Endothelial cell of umbilical vein (primary cell): ENCODE measurements at regions not wholly inside any gene's neighbourhood (a gene's known extent, or its start where the extent isn't known, plus 50 kb on each side); places are given as distances from the start of the nearest gene placed in this dataset.

Experiments
- BruUV-seq: library from RNA; stranded (reverse); fragments of 400-500 nt; replicated peaks from 2 replicates; lab custom pipeline; 2021; lab: Mats Ljungman, UMichigan
- CTCF ChIA-PET: fragments of 300-600, 350-600 bp; sonication (Branson Sonifier 250); formaldehyde crosslinking; loops from one replicate; lab custom pipeline; 2021; ENCODE audit warnings: antibody characterized with exemption, inconsistent platforms; lab: Charles Lee
- POLR2A ChIA-PET: fragments of 300-600, 350-600 bp; sonication (Branson Sonifier 250); formaldehyde crosslinking; loops from one replicate; lab custom pipeline; 2021; ENCODE audit warnings: antibody characterized with exemption, inconsistent platforms; lab: Charles Lee
- DNase-seq: peaks from one replicate; pipeline ENCODE4 v3.0.0-alpha.2; 2011; ENCODE audit warnings: low read depth, low spot score
- FAIRE-seq: peaks from 2 replicates; lab custom pipeline; 2011; peaks lifted over from hg19 to GRCh38; lab: Jason Lieb, UNC
- H2AFZ ChIP-seq: 2 replicates; pipeline ENCODE4 v1.6.0; 2012; ENCODE audit warnings: low read depth, low read length, control low read depth, inconsistent platforms
- H3K27ac ChIP-seq: 2 replicates; pipeline ENCODE4 v1.5.1; 2011; ENCODE audit warnings: low read depth, mild to moderate bottlenecking, control low read depth, low read length, moderate library complexity; ENCODE audit not compliant: insufficient read depth
- H3K27me3 ChIP-seq, 2 experiments: 2 replicates each; pipeline versions ENCODE4 v1.6.0 to v1.6.1; 2011; ENCODE audit warnings: low read length in 2 of 2, mixed read lengths in 1 of 2; ENCODE audit not compliant: control insufficient read depth in 2 of 2, insufficient read depth in 2 of 2
- H3K36me3 ChIP-seq, 2 experiments: 2 replicates in 1 of 2; 3 replicates in 1 of 2; pipeline ENCODE4 v1.5.1; 2011; ENCODE audit warnings: low read length in 2 of 2, mild to moderate bottlenecking in 1 of 2, moderate library complexity in 1 of 2; ENCODE audit not compliant: control insufficient read depth in 2 of 2, insufficient read depth in 2 of 2; ENCODE audit errors: extremely low read depth in 1 of 2
- H3K4me1 ChIP-seq: 3 replicates; pipeline ENCODE4 v1.5.1; 2011; ENCODE audit warnings: mild to moderate bottlenecking, low read length; ENCODE audit not compliant: control insufficient read depth, insufficient read depth; ENCODE audit errors: extremely low read depth
- H3K4me2 ChIP-seq: 2 replicates; pipeline ENCODE4 v1.6.1; 2011; ENCODE audit warnings: low read length, control low read depth, mixed read lengths; ENCODE audit not compliant: insufficient read depth
- H3K4me3 ChIP-seq, 3 experiments: fragments of 200-600 bp in 1 of 3; sonication (generic), shearing (Covaris generic) in 1 of 3; replicated peaks in 1 of 3; 2 replicates each; pipeline ENCODE4 v1.5.1; 2011 to 2016; ENCODE audit warnings: control low read depth in 3 of 3, low read length in 3 of 3, mild to moderate bottlenecking in 2 of 3, inconsistent platforms in 1 of 3, low read depth in 1 of 3, moderate library complexity in 1 of 3; ENCODE audit not compliant: insufficient read depth in 1 of 3
- H3K79me2 ChIP-seq: 2 replicates; pipeline ENCODE4 v1.6.0; 2012; ENCODE audit warnings: low read length, inconsistent platforms; ENCODE audit not compliant: control insufficient read depth, insufficient read depth
- H3K9ac ChIP-seq: replicated peaks from 2 replicates; pipeline ENCODE3; 2011; ENCODE audit warnings: low read length, control low read depth; ENCODE audit not compliant: insufficient read depth; ENCODE audit errors: extremely low read depth
- H3K9me1 ChIP-seq: replicated peaks from 3 replicates; pipeline ENCODE4 v1.6.0; 2011; ENCODE audit warnings: mild to moderate bottlenecking, low read length; ENCODE audit not compliant: control insufficient read depth, insufficient read depth; ENCODE audit errors: extremely low read depth
- H3K9me3 ChIP-seq: replicated peaks from 2 replicates; pipeline ENCODE4 v1.5.1; 2012; ENCODE audit warnings: low read length, inconsistent platforms; ENCODE audit not compliant: control insufficient read depth, insufficient read depth
- H4K20me1 ChIP-seq: replicated peaks from 2 replicates; pipeline ENCODE3; 2011; ENCODE audit warnings: mild to moderate bottlenecking, low read length; ENCODE audit not compliant: control insufficient read depth, insufficient read depth; ENCODE audit errors: extremely low read depth
- EZH2 ChIP-seq: IDR thresholded peaks from 2 replicates; pipeline ENCODE4 v1.6.1; 2012; ENCODE audit warnings: borderline replicate concordance, low read depth, mild to moderate bottlenecking, moderate library complexity, low read length, inconsistent platforms; ENCODE audit not compliant: severe bottlenecking
- FOS ChIP-seq: IDR thresholded peaks from 2 replicates; pipeline ENCODE4 v1.6.1; 2011; ENCODE audit warnings: mild to moderate bottlenecking, low read length, moderate library complexity, borderline replicate concordance; ENCODE audit not compliant: insufficient read depth
- GATA2 ChIP-seq: IDR thresholded peaks from 2 replicates; pipeline ENCODE4 v1.7.0; 2011; ENCODE audit warnings: low read depth, mild to moderate bottlenecking, moderate library complexity, mixed read lengths, low read length; ENCODE audit not compliant: insufficient read length, insufficient read depth
- JUN ChIP-seq: IDR thresholded peaks from 2 replicates; pipeline ENCODE4 v1.6.1; 2011; ENCODE audit warnings: borderline replicate concordance, low read depth; ENCODE audit not compliant: insufficient read length, insufficient read depth
- MYC ChIP-seq: IDR thresholded peaks from one replicate; pipeline ENCODE4 v1.6.1; 2011; ENCODE audit warnings: mild to moderate bottlenecking, low read depth, low read length
- POLR2A ChIP-seq: IDR thresholded peaks from 2 replicates; pipeline ENCODE4 v1.6.1; 2012; ENCODE audit warnings: low read depth, mild to moderate bottlenecking, control low read depth, low read length
- POLR2AphosphoS5 ChIP-seq: IDR thresholded peaks from 2 replicates; pipeline ENCODE4 v1.6.1; 2012; ENCODE audit warnings: low read depth, mild to moderate bottlenecking, control low read depth, low read length, moderate library complexity; ENCODE audit not compliant: insufficient read depth
- dilution Hi-C: fragments of 300-500 bp; cut with MboI; formaldehyde crosslinking; loops from one replicate; pipeline ENCODE4 v1.15.0; 2019; ENCODE audit warnings: low sequenced_read_pairs; ENCODE audit not compliant: extremely low pct_ligation_motif_present
- intact Hi-C: fragments of 100-400 bp; cut with micrococcal nuclease; formaldehyde crosslinking; loops from one replicate; pipeline ENCODE4 v1.10.0; 2022
- TF ChIP-seq, protein P1 (sequence below), 2 donors: IDR thresholded peaks; 1 replicate in 1 of 2; 2 replicates in 1 of 2; pipeline ENCODE4 v1.5.1; 2011; ENCODE audit warnings: low read length in 2 of 2, mild to moderate bottlenecking in 2 of 2, moderate library complexity in 2 of 2, control low read depth in 1 of 2, inconsistent platforms in 1 of 2, low read depth in 1 of 2; ENCODE audit not compliant: insufficient read depth in 1 of 2; ENCODE audit errors: extremely low read depth in 1 of 2
- TF ChIP-seq, protein P2 (sequence below): IDR thresholded peaks from 2 replicates; pipeline ENCODE4 v1.6.1; 2011; ENCODE audit not compliant: insufficient read depth, insufficient read length

DNA sequence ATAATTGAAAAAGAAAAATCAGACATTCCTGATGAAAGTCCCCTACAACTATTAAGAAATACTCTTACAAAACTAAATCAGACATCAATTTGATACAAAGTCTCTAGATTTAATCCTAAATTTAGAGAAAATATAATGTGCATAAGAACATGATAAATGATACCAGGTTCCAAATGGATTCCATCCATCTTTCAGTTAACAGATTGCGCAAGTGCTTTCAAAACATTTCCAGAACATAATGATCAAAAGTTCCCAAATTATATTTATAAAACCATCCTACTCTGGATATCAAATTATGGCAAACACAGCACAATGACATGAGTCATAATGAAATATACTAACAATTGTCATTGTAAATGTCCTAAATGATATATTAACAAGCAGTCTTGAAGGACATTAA, 151.0 kb upstream of the GYPC start:
- DNase-seq (no peak), FAIRE-seq (no peak)
- POLR2A ChIA-PET = no interaction called here
- Histone ChIP-seq H3K4me2 (no peak overlapping the region), H3K36me3 (no peaks in the 10 kb centered on the region), H3K4me1 (no peaks in the 10 kb centered on the region), H3K27ac (no peak overlapping the region), H4K20me1 (no peaks in the 10 kb centered on the region), H3K4me3 (no peak overlapping the region), H3K79me2 (no peaks in the 10 kb centered on the region), H3K9me3 (no peaks in the 10 kb centered on the region), H2AFZ (no peak overlapping the region), H3K27me3 (no peaks in the 10 kb centered on the region), H3K9me1 (no peaks in the 10 kb centered on the region), H3K9ac (no peak overlapping the region)
- dilution Hi-C loops = no loop called here
- CTCF ChIA-PET = no interaction called here
- intact Hi-C loops = no loop called here
- no TSS peak for BruUV-seq
- TF ChIP-seq POLR2AphosphoS5 (no peak), MYC (no peak), FOS (no peak), GATA2 (no peak), JUN (no peak), EZH2 (no peak), POLR2A (no peak)
- TF ChIP-seq, protein P1, sequence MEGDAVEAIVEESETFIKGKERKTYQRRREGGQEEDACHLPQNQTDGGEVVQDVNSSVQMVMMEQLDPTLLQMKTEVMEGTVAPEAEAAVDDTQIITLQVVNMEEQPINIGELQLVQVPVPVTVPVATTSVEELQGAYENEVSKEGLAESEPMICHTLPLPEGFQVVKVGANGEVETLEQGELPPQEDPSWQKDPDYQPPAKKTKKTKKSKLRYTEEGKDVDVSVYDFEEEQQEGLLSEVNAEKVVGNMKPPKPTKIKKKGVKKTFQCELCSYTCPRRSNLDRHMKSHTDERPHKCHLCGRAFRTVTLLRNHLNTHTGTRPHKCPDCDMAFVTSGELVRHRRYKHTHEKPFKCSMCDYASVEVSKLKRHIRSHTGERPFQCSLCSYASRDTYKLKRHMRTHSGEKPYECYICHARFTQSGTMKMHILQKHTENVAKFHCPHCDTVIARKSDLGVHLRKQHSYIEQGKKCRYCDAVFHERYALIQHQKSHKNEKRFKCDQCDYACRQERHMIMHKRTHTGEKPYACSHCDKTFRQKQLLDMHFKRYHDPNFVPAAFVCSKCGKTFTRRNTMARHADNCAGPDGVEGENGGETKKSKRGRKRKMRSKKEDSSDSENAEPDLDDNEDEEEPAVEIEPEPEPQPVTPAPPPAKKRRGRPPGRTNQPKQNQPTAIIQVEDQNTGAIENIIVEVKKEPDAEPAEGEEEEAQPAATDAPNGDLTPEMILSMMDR (IDR thresholded peaks at IDR 0.05; ENCODE audit: extremely low read depth in 1 of 2, insufficient read depth in 1 of 2, low read depth in 1 of 2, low read length in 2 of 2) = no peak
- TF ChIP-seq, protein P2, sequence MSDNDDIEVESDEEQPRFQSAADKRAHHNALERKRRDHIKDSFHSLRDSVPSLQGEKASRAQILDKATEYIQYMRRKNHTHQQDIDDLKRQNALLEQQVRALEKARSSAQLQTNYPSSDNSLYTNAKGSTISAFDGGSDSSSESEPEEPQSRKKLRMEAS = no peak
